RWPE1 (cell line): ENCODE measurements at regions not wholly inside any gene's neighbourhood (a gene's known extent, or its start where the extent isn't known, plus 50 kb on each side); places are given as distances from the start of the nearest gene placed in this dataset.

Experiments
- CTCF ChIA-PET: fragments of 350-600 bp; sonication (Branson Sonifier 250); formaldehyde crosslinking; extraction: SDS; loops from one replicate; lab custom pipeline; 2021; lab: Yijun Ruan, JAX
- POLR2A ChIA-PET: fragments of 400-600 bp; formaldehyde crosslinking; extraction: SDS; loops from one replicate; lab custom pipeline; 2020; ENCODE audit warnings: antibody characterized with exemption; ENCODE audit not compliant: low non-redundant PET; lab: Yijun Ruan, JAX
- DNase-seq: peaks from one replicate; pipeline ENCODE4 v3.0.0; 2012; ENCODE audit warnings: low spot score
- H3K27ac ChIP-seq: fragments of 450-650 bp; 2 replicates; pipeline ENCODE4 v1.5.1; 2017
- CTCF ChIP-seq: fragments of 450-650 bp; conservative IDR thresholded peaks from 2 replicates; pipeline ENCODE4 v1.5.1; 2017; ENCODE audit warnings: low read depth, mild to moderate bottlenecking

- POLR2A ChIA-PET, result no interaction called here
- CTCF ChIA-PET, result no interaction called here
- no peak overlapping the region for H3K27ac ChIP-seq
- DNase-seq, result no peak
- TF ChIP-seq CTCF, result no peak
Observed at GRCh38 chr4:67040315-67040714, 505.0 kb downstream of the CENPC start.

GRCh38 chr4:67038228-67038566 is 507.1 kb downstream of the CENPC start:
- ChIA-PET POLR2A (no interaction called here), CTCF (no interaction called here)

GRCh38 chr4:67037504-67038227 is 507.6 kb downstream of the CENPC start:
- DNase-seq, result no peak
- ChIA-PET CTCF (interaction anchor here (0.7 to 1.3 kb wide), 2 partner anchors 50 to 205 kb away, joined by 3 read pairs; no protein-coding TSS in a partner anchor), POLR2A (no interaction called here)
- TF ChIP-seq CTCF, result no peak
- H3K27ac ChIP-seq, result no peak overlapping the region

More at GRCh38 chr4:67038228-67038566, 507.1 kb downstream of the CENPC start:
- H3K27ac ChIP-seq, result no peak overlapping the region
- no peak for DNase-seq
- TF ChIP-seq CTCF, result no peak

- no peak overlapping the region for H3K27ac ChIP-seq
- DNase-seq, result no peak
- ChIA-PET POLR2A (no interaction called here), CTCF (interaction anchor here (0.7 to 1.3 kb wide), 2 partner anchors 51 to 206 kb away, joined by 3 read pairs; no protein-coding TSS in a partner anchor)
- TF ChIP-seq CTCF, result no peak
Observed at GRCh38 chr4:67036791-67037190, 508.5 kb downstream of the CENPC start.

- ChIA-PET POLR2A (no interaction called here), CTCF (interaction anchor here (0.6 to 1.3 kb wide), 2 partner anchors 52 to 191 kb away, joined by 3 read pairs; no protein-coding TSS in a partner anchor)
- DNase-seq, result no peak
- H3K27ac ChIP-seq, result no peak overlapping the region
- TF ChIP-seq CTCF, result no peak
Observed at GRCh38 chr4:67035986-67036385, 509.3 kb downstream of the CENPC start.

GRCh38 chr4:67035501-67035900 is 509.8 kb downstream of the CENPC start:
- H3K27ac ChIP-seq, result no peak overlapping the region
- TF ChIP-seq CTCF, result no peak
- DNase-seq, result peak; percentile 25
- ChIA-PET CTCF (interaction anchor here (0.6 kb wide), 1 partner anchor 191 kb away, joined by 3 read pairs; no protein-coding TSS in a partner anchor), POLR2A (no interaction called here)
